Mesenchymal stem cell (in vitro differentiated cells and primary cell): ENCODE measurements at regions not wholly inside any gene's neighbourhood (a gene's known extent, or its start where the extent isn't known, plus 50 kb on each side); places are given as distances from the start of the nearest gene placed in this dataset.

Source experiments
- DNase-seq: peaks from one replicate; pipeline ENCODE4 v3.0.0-alpha.2; 2013
- H2AFZ ChIP-seq: one replicate; pipeline ENCODE4 v1.6.1; 2013; ENCODE audit warnings: low read depth, mild to moderate bottlenecking, control low read depth, inconsistent platforms, low read length, moderate library complexity
- H2AK5ac ChIP-seq: 2 replicates; pipeline ENCODE4 v1.6.1; 2013; ENCODE audit warnings: low read length, moderate library complexity, mild to moderate bottlenecking, inconsistent platforms; ENCODE audit not compliant: severe bottlenecking
- H2BK120ac ChIP-seq: one replicate; pipeline ENCODE4 v1.6.1; 2013; ENCODE audit warnings: low read depth, mild to moderate bottlenecking, inconsistent platforms, low read length, moderate library complexity
- H2BK12ac ChIP-seq, 2 experiments: one replicate each; pipeline ENCODE4 v1.6.1; 2013; ENCODE audit warnings: inconsistent platforms in 2 of 2, low read length in 2 of 2, mild to moderate bottlenecking in 2 of 2, moderate library complexity in 2 of 2, control low read depth in 1 of 2
- H2BK15ac ChIP-seq: one replicate; pipeline ENCODE4 v1.6.1; 2013; ENCODE audit warnings: mild to moderate bottlenecking, low read depth, inconsistent platforms; ENCODE audit not compliant: poor library complexity, severe bottlenecking
- H2BK5ac ChIP-seq: 2 replicates; pipeline ENCODE4 v1.6.1; 2013; ENCODE audit warnings: low read depth, mild to moderate bottlenecking, low read length, control low read depth, inconsistent platforms; ENCODE audit not compliant: poor library complexity, severe bottlenecking
- H3K14ac ChIP-seq, 2 experiments: one replicate each; pipeline ENCODE4 v1.6.1; 2013; ENCODE audit warnings: inconsistent platforms in 2 of 2, low read length in 2 of 2, control low read depth in 1 of 2, mild to moderate bottlenecking in 1 of 2, moderate library complexity in 1 of 2
- H3K18ac ChIP-seq, 2 experiments: one replicate each; pipeline ENCODE4 v1.6.1; 2013; ENCODE audit warnings: inconsistent platforms in 2 of 2, low read length in 2 of 2, control low read depth in 1 of 2, low read depth in 1 of 2, mild to moderate bottlenecking in 1 of 2
- H3K23ac ChIP-seq, 2 experiments: one replicate each; pipeline ENCODE4 v1.6.1; 2013; ENCODE audit warnings: inconsistent platforms in 2 of 2, low read length in 2 of 2, mild to moderate bottlenecking in 2 of 2, moderate library complexity in 2 of 2, control low read depth in 1 of 2
- H3K27ac ChIP-seq: 2 replicates; pipeline ENCODE4 v1.5.1; 2013; ENCODE audit warnings: mild to moderate bottlenecking, moderate library complexity, low read length, control low read depth, inconsistent platforms; ENCODE audit not compliant: poor library complexity, severe bottlenecking
- H3K27me3 ChIP-seq, 2 experiments: 2 replicates each; pipeline versions ENCODE4 v1.6.1 to v1.7.0; 2013; ENCODE audit warnings: low read length in 2 of 2, mild to moderate bottlenecking in 2 of 2, moderate library complexity in 2 of 2, control low read depth in 1 of 2, inconsistent platforms in 1 of 2; ENCODE audit not compliant: control insufficient read depth in 1 of 2, insufficient read depth in 1 of 2
- H3K36me3 ChIP-seq, 2 experiments: 2 replicates each; pipeline versions ENCODE4 v1.6.1 to v1.7.0; 2013; ENCODE audit warnings: low read length in 2 of 2, control low read depth in 1 of 2, inconsistent platforms in 1 of 2, low read depth in 1 of 2, mild to moderate bottlenecking in 1 of 2; ENCODE audit not compliant: insufficient read depth in 2 of 2, control insufficient read depth in 1 of 2
- H3K4ac ChIP-seq, 2 experiments: one replicate each; pipeline ENCODE4 v1.6.1; 2013; ENCODE audit warnings: inconsistent platforms in 2 of 2, low read length in 2 of 2, mild to moderate bottlenecking in 2 of 2, moderate library complexity in 2 of 2, control low read depth in 1 of 2, low read depth in 1 of 2
- H3K4me1 ChIP-seq: 2 replicates; pipeline ENCODE4 v1.6.1; 2013; ENCODE audit warnings: low read depth, low read length, control low read depth; ENCODE audit not compliant: control insufficient read depth, insufficient read depth
- H3K4me2 ChIP-seq: 2 replicates; pipeline ENCODE4 v1.6.1; 2013; ENCODE audit warnings: low read length, mild to moderate bottlenecking, inconsistent platforms; ENCODE audit not compliant: poor library complexity, severe bottlenecking
- H3K4me3 ChIP-seq, 2 experiments: 2 replicates each; pipeline versions ENCODE4 v1.5.1 to v1.7.0; 2013; ENCODE audit warnings: low read length in 2 of 2, mild to moderate bottlenecking in 2 of 2, control low read depth in 1 of 2, low read depth in 1 of 2; ENCODE audit not compliant: insufficient read depth in 1 of 2
- H3K79me1 ChIP-seq: replicated peaks from 2 replicates; pipeline ENCODE4 v1.6.1; 2013; ENCODE audit warnings: mild to moderate bottlenecking, control low read depth, low read length, inconsistent platforms; ENCODE audit not compliant: poor library complexity, severe bottlenecking
- H3K9ac ChIP-seq: 2 replicates; pipeline ENCODE4 v1.7.0; 2013; ENCODE audit warnings: mild to moderate bottlenecking, low read length, moderate library complexity
- H3K9me3 ChIP-seq: 2 replicates; pipeline ENCODE4 v1.7.0; 2013; ENCODE audit warnings: mild to moderate bottlenecking, low read length; ENCODE audit not compliant: control insufficient read depth
- H4K8ac ChIP-seq: one replicate; pipeline ENCODE4 v1.6.1; 2013; ENCODE audit warnings: inconsistent platforms, mild to moderate bottlenecking, low read length, moderate library complexity
- H4K91ac ChIP-seq: one replicate; pipeline ENCODE4 v1.6.1; 2013; ENCODE audit warnings: mild to moderate bottlenecking, low read length, inconsistent platforms
- WGBS: methylation state at CpG from one replicate; pipeline ENCODE4 v1.1.7; 2013; ENCODE audit warnings: mixed read lengths; 5-methylcytosine and 5-hydroxymethylcytosine counted together

DNA sequence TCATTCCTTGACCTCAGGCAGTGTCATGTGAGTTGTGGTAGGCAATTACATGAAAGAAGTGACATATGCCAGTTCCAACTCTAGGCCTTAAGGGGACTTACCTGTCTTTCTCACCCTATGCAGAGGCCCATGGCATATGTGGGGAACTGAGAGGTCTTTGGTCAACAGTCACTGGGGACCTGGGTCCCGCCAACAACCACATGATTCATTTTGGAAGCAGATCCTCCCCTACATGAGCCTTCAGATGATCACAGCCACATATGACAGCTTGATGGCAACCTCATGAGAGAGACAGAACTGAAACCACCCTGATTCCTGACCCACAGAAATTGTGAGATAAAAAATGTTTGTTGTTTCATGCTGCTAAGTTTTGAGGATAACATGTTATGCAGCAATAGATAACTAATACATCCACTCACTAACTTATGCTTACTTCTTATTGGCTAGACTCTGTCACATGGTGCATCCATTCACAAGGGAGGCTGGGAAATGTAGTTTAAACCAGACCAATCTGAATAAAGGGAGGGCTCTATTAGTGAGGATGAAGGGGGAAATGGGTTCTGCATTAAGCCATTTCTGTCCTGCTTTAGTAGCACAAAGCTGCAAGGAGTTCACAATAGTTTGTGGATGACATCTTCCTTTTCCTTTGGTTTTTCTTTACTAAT lies 298.2 kb downstream of the HAPSTR1 start:
- Histone ChIP-seq H3K18ac (no peak overlapping the region), H4K91ac (no peak overlapping the region), H2BK15ac (no peak overlapping the region), H3K4ac (no peak overlapping the region), H2AK5ac (no peak overlapping the region), H3K4me3 (no peak overlapping the region), H3K23ac (no peak overlapping the region), H3K27ac (no peak overlapping the region), H3K4me1 (no peaks in the 10 kb centered on the region), H2AFZ (no peak overlapping the region), H4K8ac (no peak overlapping the region), H2BK120ac (no peak overlapping the region), H3K14ac (no peak overlapping the region), H3K9me3 (peaks cover 3% of the 10 kb centered on the region), H3K36me3 (no peaks in the 10 kb centered on the region), H3K27me3 (no peaks in the 10 kb centered on the region), H3K4me2 (no peak overlapping the region), H3K9ac (no peak overlapping the region), H2BK5ac (no peak overlapping the region), H3K79me1 (no peaks in the 10 kb centered on the region), H2BK12ac (no peak overlapping the region)
- 67% methylated on average over 1 of the region's 1 CpG for WGBS
- no peak for DNase-seq

DNA sequence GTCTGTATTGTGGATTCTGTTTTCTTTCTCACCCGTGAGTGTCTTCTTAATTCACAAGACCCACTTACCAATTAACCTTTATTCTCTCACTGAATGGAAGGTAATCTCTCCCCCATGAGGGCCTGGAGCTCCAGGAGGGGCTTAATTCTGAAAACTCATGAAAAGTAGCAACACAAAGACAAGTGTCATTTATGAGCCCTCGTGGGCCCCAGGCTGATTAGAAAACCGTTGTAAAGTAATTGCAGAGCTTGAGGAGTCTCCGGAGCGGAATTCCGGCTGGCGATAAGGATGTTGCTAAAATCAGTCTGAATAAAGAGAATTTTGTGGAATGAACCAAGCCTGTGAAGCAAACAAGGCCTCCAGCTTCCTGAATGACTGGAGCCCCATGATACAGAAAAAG lies 301.5 kb downstream of the HAPSTR1 start:
- Histone ChIP-seq H2BK12ac (no peak overlapping the region), H3K14ac (no peak overlapping the region), H3K27ac (no peak overlapping the region), H4K91ac (no peak overlapping the region), H4K8ac (no peak overlapping the region), H3K9me3 (peaks cover 3% of the 10 kb centered on the region), H2BK5ac (no peak overlapping the region), H3K18ac (no peak overlapping the region), H2AK5ac (no peak overlapping the region), H3K4me2 (no peak overlapping the region), H3K4me3 (no peak overlapping the region), H3K4me1 (no peaks in the 10 kb centered on the region), H3K23ac (no peak overlapping the region), H2BK15ac (no peak overlapping the region), H2AFZ (no peak overlapping the region), H3K27me3 (no peaks in the 10 kb centered on the region), H3K79me1 (no peaks in the 10 kb centered on the region), H3K9ac (no peak overlapping the region), H2BK120ac (no peak overlapping the region), H3K36me3 (no peaks in the 10 kb centered on the region), H3K4ac (no peak overlapping the region)
- no peak for DNase-seq
- 61% methylated on average over 7 of the region's 7 CpGs for WGBS

DNA sequence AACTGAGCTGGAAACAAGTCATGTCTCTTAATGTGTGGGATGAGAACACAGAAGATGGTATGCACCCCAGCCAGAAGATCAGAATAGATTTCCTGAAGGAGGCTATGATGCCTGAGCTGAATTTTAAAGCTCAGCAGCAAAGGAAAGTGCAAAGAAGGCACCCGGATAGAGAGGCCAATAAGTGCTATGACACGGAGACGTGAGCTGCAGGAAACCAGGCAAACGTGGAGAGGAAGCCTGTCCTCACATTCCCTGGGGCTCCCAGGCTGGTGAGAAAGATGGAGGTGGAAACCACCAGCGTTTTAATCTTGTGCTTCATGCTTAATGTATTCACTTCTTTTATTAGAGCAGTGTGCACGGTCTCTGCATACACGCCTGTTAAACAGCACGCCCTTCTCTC lies 302.1 kb downstream of the HAPSTR1 start:
- Histone ChIP-seq H4K8ac (no peak overlapping the region), H3K4me3 (no peak overlapping the region), H2BK120ac (no peak overlapping the region), H3K4me1 (no peaks in the 10 kb centered on the region), H2BK5ac (no peak overlapping the region), H3K79me1 (no peaks in the 10 kb centered on the region), H4K91ac (no peak overlapping the region), H3K18ac (no peak overlapping the region), H3K23ac (no peak overlapping the region), H2BK12ac (no peak overlapping the region), H3K27me3 (no peaks in the 10 kb centered on the region), H3K4me2 (no peak overlapping the region), H3K9me3 (peaks cover 3% of the 10 kb centered on the region), H3K9ac (no peak overlapping the region), H2AFZ (no peak overlapping the region), H3K14ac (no peak overlapping the region), H3K4ac (no peak overlapping the region), H2BK15ac (no peak overlapping the region), H3K36me3 (no peaks in the 10 kb centered on the region), H2AK5ac (no peak overlapping the region), H3K27ac (no peak overlapping the region)
- WGBS = 68% methylated on average over 7 of the region's 8 CpGs
- no peak for DNase-seq

DNA sequence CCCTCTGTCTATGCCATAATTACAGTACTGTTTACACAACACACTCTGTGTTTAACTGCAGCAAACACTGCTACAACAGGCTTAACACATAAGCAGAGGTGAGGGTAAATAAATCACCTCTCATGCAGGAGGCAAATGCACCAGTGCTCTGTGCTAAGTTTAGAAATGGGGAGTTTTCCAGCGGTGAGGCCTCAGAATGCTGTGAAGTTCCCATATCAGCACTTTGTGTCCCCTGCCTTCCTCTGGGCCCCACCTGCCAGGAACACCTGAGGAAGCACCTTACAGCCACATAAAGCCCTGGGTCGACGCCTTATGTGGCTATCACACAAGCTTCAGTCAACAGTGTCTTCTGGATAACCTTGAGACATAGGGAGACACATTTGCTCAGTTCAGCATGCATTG lies 304.5 kb downstream of the HAPSTR1 start:
- Histone ChIP-seq H3K14ac (no peak overlapping the region), H3K18ac (no peak overlapping the region), H2AFZ (no peak overlapping the region), H3K9ac (no peak overlapping the region), H2BK15ac (no peak overlapping the region), H3K27me3 (no peaks in the 10 kb centered on the region), H2AK5ac (no peak overlapping the region), H3K9me3 (peaks cover 3% of the 10 kb centered on the region), H3K4me3 (no peak overlapping the region), H2BK12ac (no peak overlapping the region), H3K23ac (no peak overlapping the region), H3K4me2 (no peak overlapping the region), H3K4ac (no peak overlapping the region), H3K79me1 (no peaks in the 10 kb centered on the region), H3K36me3 (no peaks in the 10 kb centered on the region), H3K4me1 (no peaks in the 10 kb centered on the region), H2BK5ac (no peak overlapping the region), H4K91ac (no peak overlapping the region), H3K27ac (no peak overlapping the region), H4K8ac (no peak overlapping the region), H2BK120ac (no peak overlapping the region)
- WGBS = 69% methylated on average over 3 of the region's 3 CpGs
- no peak for DNase-seq
